ENCODE measurements at regions not wholly inside any gene's neighbourhood (a gene's known extent, or its start where the extent isn't known, plus 50 kb on each side); places are given as distances from the start of the nearest gene placed in this dataset.

DNA sequence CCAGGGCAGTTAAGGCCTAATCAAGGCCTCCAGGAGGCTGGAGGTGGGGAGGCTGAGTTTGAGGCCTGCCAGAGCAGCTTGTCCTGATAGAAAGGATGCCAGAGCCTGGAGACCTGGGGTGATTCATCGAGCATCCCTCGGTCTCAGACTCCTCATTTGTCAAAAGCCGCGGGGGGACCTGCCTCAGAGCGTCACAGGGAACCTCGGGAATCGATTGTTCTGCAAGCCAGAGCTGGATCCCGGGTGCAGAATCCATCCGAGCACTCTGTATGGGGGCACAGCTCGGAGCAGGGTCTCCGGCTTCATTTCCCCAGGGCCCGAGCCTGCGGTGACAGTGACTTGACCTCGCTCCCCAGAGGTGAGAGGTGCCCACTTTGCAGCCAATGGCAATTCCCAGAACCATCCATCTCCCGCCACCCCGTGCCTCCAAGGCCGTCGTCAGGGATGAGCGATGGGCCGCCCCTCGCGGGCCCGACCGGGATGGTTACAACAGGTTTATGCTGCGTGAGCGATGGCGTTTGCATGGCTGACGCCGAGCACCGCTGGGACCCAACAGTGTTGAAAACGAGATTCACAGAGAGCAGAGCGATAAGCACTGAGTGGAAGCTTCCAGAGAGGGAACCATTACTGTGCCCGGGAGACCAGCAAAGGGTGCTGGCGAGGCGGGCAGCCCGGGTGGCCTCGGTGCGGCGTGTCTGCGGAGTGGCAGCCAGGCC, 117.1 kb upstream of the GSE1 start:
- no peak for TF ChIP-seq CTCF (IDR thresholded peaks at IDR 0.05)
- TF ChIP-seq POLR2AphosphoS5 (IDR thresholded peaks at IDR 0.05; ENCODE audit: low read depth, low read length) = no peak
